Ishikawa (cell line): ENCODE measurements at regions not wholly inside any gene's neighbourhood (a gene's known extent, or its start where the extent isn't known, plus 50 kb on each side); places are given as distances from the start of the nearest gene placed in this dataset.

Source experiments
- CEBPB ChIP-seq: IDR thresholded peaks from 2 replicates; pipeline ENCODE4 v1.6.1; 2012
- CREB1 ChIP-seq: IDR thresholded peaks from 2 replicates; pipeline ENCODE4 v1.6.1; 2012; ENCODE audit warnings: low read depth
- EGR1 ChIP-seq: IDR thresholded peaks from 2 replicates; pipeline ENCODE4 v1.6.1; 2012
- EP300 ChIP-seq: IDR thresholded peaks from 2 replicates; pipeline ENCODE4 v1.6.1; 2012; ENCODE audit warnings: borderline replicate concordance
- FOXM1 ChIP-seq: IDR thresholded peaks from 2 replicates; pipeline ENCODE4 v1.6.1; 2012; ENCODE audit warnings: low read depth, borderline replicate concordance
- NFIC ChIP-seq: IDR thresholded peaks from 2 replicates; pipeline ENCODE4 v1.6.1; 2012
- RAD21 ChIP-seq: IDR thresholded peaks from 2 replicates; pipeline ENCODE4 v1.6.1; 2012; ENCODE audit warnings: low read depth
- TAF1 ChIP-seq: IDR thresholded peaks from 2 replicates; pipeline ENCODE4 v1.6.1; 2012; ENCODE audit warnings: low read depth, mild to moderate bottlenecking
- TCF12 ChIP-seq: IDR thresholded peaks from 2 replicates; pipeline ENCODE4 v1.6.1; 2012; ENCODE audit warnings: low read depth
- TEAD4 ChIP-seq: IDR thresholded peaks from 2 replicates; pipeline ENCODE4 v1.6.1; 2012
- YY1 ChIP-seq: IDR thresholded peaks from 2 replicates; pipeline ENCODE4 v1.6.1; 2012; ENCODE audit warnings: low read depth
- ZBTB7A ChIP-seq: IDR thresholded peaks from 2 replicates; pipeline ENCODE4 v1.6.1; 2012; ENCODE audit warnings: low read depth
- TF ChIP-seq, protein P1 (sequence below): IDR thresholded peaks from 2 replicates; pipeline ENCODE4 v1.6.1; 2012
- TF ChIP-seq, protein P2 (sequence below): IDR thresholded peaks from 2 replicates; pipeline ENCODE4 v1.6.1; 2012
- TF ChIP-seq, protein P3 (sequence below): IDR thresholded peaks from 2 replicates; pipeline ENCODE4 v1.6.1; 2012; ENCODE audit warnings: low read depth, mild to moderate bottlenecking

DNA sequence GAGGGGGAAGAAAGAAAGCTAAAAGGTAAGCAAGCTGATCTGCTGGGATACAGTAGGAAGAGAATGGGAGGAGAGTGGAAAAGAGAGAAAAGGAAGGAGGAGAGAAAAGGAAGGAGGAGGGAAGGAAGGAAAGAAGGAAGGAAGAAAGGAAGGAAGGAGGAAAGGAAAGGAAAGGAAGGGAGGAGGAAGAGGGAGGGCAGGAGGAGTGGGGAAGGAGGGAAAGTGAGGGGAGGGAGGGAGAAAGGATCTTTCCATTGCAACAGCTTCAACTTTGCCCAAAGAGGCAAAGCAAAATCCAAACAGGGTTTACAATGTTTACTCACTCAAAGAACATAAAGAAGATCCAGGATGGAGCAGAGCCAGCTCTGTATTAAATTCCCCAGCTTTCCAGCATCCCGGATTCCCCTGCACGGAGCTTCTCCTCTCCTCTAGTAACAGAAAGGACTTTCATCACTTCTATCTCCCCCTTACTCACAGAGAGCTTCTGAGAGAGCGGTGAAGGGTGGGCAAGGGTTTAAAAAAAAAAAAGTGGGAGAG lies 494.2 kb upstream of the PROK2 start:
- no peak for TF ChIP-seq TCF12
- no peak for TF ChIP-seq TAF1
- TF ChIP-seq EGR1, result no peak
- no peak for TF ChIP-seq EP300

DNA sequence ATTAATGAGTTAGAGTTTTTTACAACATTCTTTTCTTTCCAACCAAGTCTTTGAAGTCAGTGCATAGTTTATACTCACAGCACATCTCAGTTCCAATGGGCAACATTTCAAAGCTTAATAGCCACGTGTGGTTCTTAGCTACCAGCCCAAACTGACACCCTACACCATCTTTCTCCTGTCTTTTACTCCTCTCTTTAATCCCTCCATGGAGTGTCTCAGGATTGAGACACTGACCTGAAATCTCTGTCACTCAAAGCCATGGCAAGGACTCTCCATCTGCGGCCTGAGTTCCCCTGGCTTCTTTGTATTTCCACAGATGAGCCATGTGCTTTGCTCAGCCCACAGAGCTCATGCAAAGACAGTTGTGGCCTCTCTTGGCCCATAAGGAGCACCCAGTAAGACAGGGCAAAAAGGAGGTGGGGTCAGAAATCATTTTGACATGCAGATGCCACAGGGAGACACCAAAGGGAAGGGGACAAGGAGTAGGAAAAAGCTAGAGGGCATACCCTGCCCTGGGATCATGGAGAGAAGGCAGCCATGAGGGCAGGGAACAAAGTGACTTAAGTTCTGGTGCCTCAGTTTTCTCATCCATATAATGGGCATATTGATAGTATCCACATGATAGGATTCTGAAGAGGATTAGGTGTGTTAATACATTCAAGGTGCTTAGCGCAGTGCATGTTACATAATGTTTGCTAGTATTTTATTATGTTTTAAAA lies 493.6 kb upstream of the PROK2 start:
- no peak for TF ChIP-seq YY1
- TF ChIP-seq TAF1, result no peak
- TF ChIP-seq ZBTB7A, result no peak
- no peak for TF ChIP-seq EP300
- no peak for TF ChIP-seq CREB1
- TF ChIP-seq NFIC, result no peak
- TF ChIP-seq CEBPB, result no peak
- TF ChIP-seq TEAD4, result no peak
- TF ChIP-seq EGR1, result no peak
- TF ChIP-seq TCF12, result no peak
- no peak for TF ChIP-seq RAD21
- TF ChIP-seq, protein P1, sequence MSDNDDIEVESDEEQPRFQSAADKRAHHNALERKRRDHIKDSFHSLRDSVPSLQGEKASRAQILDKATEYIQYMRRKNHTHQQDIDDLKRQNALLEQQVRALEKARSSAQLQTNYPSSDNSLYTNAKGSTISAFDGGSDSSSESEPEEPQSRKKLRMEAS, result no peak
- TF ChIP-seq, protein P2, sequence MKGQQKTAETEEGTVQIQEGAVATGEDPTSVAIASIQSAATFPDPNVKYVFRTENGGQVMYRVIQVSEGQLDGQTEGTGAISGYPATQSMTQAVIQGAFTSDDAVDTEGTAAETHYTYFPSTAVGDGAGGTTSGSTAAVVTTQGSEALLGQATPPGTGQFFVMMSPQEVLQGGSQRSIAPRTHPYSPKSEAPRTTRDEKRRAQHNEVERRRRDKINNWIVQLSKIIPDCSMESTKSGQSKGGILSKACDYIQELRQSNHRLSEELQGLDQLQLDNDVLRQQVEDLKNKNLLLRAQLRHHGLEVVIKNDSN, result no peak
- TF ChIP-seq, protein P3, sequence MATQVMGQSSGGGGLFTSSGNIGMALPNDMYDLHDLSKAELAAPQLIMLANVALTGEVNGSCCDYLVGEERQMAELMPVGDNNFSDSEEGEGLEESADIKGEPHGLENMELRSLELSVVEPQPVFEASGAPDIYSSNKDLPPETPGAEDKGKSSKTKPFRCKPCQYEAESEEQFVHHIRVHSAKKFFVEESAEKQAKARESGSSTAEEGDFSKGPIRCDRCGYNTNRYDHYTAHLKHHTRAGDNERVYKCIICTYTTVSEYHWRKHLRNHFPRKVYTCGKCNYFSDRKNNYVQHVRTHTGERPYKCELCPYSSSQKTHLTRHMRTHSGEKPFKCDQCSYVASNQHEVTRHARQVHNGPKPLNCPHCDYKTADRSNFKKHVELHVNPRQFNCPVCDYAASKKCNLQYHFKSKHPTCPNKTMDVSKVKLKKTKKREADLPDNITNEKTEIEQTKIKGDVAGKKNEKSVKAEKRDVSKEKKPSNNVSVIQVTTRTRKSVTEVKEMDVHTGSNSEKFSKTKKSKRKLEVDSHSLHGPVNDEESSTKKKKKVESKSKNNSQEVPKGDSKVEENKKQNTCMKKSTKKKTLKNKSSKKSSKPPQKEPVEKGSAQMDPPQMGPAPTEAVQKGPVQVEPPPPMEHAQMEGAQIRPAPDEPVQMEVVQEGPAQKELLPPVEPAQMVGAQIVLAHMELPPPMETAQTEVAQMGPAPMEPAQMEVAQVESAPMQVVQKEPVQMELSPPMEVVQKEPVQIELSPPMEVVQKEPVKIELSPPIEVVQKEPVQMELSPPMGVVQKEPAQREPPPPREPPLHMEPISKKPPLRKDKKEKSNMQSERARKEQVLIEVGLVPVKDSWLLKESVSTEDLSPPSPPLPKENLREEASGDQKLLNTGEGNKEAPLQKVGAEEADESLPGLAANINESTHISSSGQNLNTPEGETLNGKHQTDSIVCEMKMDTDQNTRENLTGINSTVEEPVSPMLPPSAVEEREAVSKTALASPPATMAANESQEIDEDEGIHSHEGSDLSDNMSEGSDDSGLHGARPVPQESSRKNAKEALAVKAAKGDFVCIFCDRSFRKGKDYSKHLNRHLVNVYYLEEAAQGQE, result no peak
- TF ChIP-seq FOXM1, result no peak

DNA sequence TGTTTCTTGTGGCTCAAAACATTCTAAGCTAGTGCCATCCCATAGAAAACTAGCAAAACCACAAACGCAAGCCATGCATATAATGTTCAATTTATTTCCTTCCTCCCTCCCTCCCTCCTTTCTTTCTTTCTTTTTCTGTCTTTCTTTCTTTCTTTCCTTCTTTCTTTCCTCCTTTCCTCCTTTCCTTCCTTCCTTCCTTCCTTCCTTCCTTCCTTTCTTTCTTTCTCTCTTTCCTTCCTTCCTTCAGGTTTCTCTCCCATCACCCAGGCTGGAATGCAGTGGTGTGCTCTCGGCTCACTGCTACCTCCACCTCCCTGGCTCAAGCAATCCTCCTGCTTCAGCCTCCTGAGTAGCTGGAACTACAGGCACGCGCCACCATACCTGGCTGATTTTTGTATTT lies 492.8 kb upstream of the PROK2 start:
- TF ChIP-seq TAF1 (no peak), CEBPB (no peak), EGR1 (no peak), CREB1 (no peak), FOXM1 (no peak), ZBTB7A (no peak), NFIC (no peak), TEAD4 (no peak), TCF12 (no peak), YY1 (no peak), RAD21 (no peak), EP300 (no peak)
- TF ChIP-seq, protein P1, result no peak
- TF ChIP-seq, protein P2, result no peak
- TF ChIP-seq, protein P3, result no peak

DNA sequence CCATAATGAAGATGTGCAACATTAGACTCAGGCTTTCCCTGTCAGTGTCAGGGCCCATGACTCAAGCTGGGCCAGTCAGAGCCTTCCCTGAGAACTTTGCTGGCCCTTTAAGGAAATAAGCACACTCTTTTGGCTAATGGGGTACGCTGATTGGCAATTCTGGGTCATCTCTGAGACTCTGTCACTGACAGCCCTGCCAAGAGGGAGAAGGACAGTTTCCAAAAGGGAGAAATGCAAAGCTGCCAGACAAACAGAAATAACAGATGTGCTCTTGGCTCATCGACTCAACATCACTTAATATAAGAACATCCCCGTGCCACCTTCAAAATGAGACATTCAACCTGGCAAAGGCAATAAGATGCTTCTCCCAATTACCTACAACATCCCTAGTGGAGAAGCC lies 491.9 kb upstream of the PROK2 start:
- TF ChIP-seq TEAD4 (no peak), EP300 (no peak), TCF12 (no peak), TAF1 (no peak), EGR1 (no peak), YY1 (no peak), NFIC (no peak)
- TF ChIP-seq, protein P1, result no peak
- TF ChIP-seq, protein P2, result no peak

DNA sequence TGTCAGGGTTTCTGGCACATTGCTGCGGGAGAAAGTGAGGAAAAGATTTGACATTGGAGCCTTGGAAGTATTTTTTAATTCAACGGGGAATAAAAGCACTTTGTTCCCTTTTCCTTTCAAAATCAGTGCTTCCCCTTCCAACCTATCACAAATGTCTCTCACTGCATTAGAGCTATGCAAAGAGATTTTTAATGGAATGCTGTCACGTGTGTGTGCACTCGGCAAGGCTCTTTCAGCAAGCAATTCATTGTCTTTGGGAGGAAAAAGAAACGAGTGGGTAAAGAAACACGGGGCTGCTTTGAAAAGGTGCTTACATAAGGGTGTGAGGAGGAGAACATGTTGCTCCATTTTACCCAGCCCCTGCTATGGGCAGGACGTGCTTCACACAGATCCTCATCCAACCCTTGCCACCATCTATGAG lies 490.4 kb upstream of the PROK2 start:
- TF ChIP-seq, protein P3, result no peak
- TF ChIP-seq TAF1, result no peak
- TF ChIP-seq, protein P1, result no peak
- TF ChIP-seq, protein P2, result no peak
